Stimulated activated CD8-positive, alpha-beta memory T cell treated with anti-CD3 and anti-CD28 coated beads, Interleukin-12 subunit alpha, Interleukin-12 subunit beta, amount 100 ng/mL, for 4 hours (primary cell): ENCODE measurements at regions not wholly inside any gene's neighbourhood (a gene's known extent, or its start where the extent isn't known, plus 50 kb on each side); places are given as distances from the start of the nearest gene placed in this dataset.
"Not testable (repeated sequence)": the region's sequence is repeated elsewhere in the genome, so short reads cannot be mapped to it uniquely, and the experiment has no call there.

Experiments used
- DNase-seq: peaks from one replicate; pipeline ENCODE4 v3.0.0-alpha.2; 2020; ENCODE audit warnings: low read depth

GRCh38 chr3:17833786-17834559 is 91.5 kb upstream of the TBC1D5 start:
- DNase-seq, result no peak

DNA sequence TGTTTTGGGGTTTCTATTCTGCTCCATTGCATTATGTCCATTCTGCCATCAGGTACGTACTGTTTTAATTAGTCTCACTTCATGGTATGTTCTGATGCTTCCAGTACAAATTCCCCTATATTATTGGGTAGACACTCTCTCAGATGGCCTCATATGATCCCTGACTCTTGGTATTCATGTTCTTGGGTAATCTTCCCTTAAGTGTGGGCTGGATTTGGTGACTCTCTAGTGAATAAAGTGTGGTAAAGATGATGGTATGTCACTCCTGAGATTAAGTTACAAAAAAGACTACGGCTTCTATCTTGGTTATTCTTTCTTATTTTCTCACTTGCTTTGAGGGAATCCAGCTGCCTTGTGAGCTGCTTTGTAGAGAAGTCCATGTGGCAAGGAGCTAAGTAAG is 89.6 kb upstream of the TBC1D5 start:
- DNase-seq, result no peak

- no peak for DNase-seq
These were observed 88.9 kb upstream of the TBC1D5 start for GRCh38 chr3:17831366-17831765.

GRCh38 chr3:17830788-17831187 is 88.4 kb upstream of the TBC1D5 start:
- no peak for DNase-seq

DNA sequence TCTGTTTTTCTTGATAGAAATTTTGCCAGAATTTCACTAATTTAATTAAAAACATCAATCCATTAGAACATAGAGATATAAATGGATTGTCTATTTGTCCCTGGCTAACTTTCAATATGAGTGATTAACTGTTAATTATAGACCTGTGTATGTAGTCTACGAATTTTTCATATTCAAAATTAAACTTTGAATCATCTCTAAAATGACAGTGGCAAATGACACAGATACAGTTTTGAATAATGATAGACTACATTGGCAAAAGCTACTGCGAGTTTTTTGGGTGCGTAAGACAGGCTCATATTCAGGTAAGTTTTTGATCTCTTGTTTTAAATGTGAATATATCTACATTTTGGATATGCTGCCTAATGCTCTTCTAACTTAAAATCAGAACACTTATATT is 86.0 kb upstream of the TBC1D5 start:
- no peak for DNase-seq

DNA sequence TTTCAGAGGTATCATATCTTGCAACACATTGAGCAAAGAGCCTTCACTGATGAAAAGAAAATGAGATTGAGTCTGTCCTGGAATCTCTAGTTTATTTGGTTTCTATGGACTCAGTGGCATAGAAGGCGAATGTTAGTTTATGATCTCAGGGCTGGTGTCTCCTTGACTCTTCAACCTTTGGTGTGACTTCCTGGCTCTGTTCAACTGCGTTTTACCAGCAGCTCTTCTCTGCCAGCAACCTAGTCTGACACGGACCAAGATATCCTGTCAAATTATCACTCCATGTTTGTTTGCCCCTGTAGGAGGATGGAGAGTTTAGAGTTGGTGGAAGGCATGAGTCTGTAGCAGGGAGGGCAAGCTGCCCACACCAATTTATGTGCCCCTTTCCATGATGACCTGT is 82.9 kb upstream of the TBC1D5 start:
- DNase-seq, result no peak

DNA sequence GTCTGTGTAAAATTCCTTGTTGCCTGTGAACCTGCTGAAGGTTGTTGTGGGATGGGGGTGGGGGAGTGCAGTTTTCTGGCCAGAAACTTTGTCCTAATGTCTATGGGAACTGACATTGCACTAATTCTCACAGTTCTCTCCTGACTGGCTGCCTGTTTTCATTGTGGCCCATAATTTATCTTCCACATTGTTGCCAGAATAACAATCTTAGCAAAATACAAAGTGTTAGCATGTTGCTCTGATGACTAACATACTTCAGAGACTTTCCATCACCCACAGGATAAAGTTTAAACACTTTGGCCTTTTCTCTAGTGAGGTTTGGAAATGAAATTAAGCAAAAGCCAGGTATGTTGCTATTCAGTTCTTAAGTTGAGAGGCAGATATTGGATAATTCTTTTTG is 81.4 kb upstream of the TBC1D5 start:
- DNase-seq, result no peak

GRCh38 chr3:17823036-17823435 is 80.6 kb upstream of the TBC1D5 start:
- DNase-seq, result no peak

DNA sequence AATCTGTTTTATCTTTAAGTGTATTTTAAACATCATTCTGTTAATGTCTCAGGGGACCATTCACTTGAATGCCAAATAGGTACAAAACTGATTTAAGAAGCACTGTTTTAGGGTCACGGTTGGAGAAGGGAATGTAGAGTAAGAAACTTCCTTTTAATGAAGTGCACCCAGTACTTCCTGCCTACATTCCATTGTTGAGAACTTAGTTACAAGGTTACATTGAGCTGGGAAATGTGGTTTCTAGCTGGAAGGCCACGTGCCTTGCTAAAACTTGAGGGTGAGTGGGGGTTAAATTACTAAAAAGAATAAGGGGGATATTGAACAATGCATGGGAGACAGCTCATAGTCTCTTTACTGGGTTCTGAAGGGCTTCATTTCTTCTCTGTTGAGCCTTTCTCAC is 78.3 kb upstream of the TBC1D5 start:
- no peak for DNase-seq

GRCh38 chr3:17820275-17820674 is 77.8 kb upstream of the TBC1D5 start:
- DNase-seq, result no peak

DNA sequence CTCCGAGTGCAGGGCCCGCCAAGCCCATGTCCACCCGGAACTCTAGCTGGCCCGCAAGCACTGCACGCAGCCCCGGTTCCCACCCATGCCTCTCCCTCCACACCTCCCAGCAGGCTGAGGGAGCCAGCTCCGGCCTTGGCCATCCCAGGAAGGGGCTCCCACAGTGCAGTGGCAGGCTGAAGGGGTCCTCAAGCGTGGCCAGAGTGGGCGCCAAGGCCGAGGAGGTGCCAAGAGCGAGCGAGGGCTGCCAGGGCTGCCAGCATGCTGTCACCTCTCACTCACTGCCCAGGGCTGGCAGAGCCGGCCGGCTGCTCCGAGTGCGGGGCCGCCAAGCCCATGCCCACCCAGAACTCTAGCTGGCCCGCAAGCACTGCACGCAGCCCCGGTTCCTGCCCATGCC is 75.5 kb upstream of the TBC1D5 start:
- DNase-seq, result not testable (repeated sequence)

DNA sequence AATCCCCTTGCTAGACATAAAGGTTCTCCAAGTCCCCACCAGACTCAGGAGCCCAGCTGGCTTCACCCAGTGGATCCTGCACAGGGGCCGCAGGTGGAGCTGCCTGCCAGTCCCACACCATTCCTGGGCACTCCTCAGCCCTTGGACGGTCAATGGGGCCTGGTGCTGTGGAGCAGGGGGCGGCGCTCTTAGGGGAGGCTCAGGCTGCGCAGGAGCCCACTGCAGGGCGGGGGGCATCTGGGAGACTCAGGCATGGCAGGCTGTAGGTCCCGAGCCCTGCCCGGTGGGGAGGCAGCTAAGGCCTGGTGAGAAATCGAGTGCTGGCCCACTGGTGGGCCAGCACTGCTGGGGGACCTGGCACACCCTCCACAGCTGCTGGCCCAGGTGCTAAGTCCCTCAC is 75.1 kb upstream of the TBC1D5 start:
- DNase-seq, result no peak

GRCh38 chr3:17816839-17817238 is 74.4 kb upstream of the TBC1D5 start:
- DNase-seq, result not testable (repeated sequence)

- not testable (repeated sequence) for DNase-seq
These were observed 69.9 kb upstream of the TBC1D5 start for GRCh38 chr3:17812328-17812727.

GRCh38 chr3:17811646-17812045 is 69.2 kb upstream of the TBC1D5 start:
- DNase-seq, result no peak

DNA sequence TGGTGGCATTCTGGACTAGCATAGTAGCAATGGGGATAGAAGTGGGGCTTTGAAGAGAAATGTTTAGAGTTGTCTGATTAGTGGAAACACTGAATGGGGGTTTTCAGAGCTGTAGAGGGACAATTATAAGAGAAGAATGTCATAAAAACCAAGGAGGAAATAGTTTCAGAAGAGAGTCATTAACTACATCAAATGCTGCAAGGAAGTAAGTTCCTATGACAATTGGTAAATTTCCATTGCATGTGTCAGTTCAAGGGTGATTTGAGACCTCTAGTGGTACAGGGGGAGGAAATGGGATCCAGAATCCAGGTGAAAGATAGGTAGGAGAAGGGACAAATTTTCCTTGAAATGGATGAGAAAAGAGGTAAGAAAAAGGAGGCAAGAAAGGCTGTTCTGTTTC is 68.3 kb upstream of the TBC1D5 start:
- DNase-seq, result no peak

DNA sequence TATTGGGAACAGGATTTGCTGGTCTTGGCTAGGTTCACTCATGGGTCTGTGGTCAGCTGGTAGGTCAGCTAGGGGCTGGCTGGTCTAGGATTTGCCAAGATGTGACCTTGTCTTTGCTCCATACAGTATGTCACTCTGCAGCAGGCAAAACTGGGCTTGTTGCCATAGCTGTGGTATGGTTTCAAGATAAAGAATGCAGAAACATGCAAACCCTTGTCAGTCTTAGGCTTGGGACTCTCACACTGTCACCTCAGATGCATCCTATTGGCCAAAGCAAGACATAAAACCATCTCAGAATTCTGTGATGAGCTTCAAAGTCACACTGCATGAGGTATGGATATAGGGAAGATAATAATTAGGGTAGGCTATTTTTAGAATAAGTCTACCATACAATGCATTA is 66.6 kb upstream of the TBC1D5 start:
- DNase-seq, result no peak

DNA sequence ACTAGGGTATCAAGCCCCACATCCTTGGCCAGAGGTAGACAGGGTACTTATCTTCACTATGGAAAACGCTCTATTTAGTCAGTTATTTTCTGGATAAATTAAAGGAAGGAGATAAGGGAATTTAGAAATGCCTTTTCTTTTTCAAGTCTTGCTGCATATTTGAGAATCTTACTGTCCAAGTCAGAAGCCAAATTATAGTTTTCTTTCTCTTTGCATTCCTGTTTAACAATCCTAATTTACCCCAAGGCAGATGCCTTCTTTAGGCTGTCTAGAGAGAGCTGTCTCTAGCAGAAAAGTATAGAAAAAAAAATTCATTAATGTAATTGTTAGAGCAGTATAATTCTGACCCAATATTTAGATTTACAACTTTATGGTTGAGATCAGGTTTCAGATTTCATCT is 64.4 kb upstream of the TBC1D5 start:
- DNase-seq, result no peak

DNA sequence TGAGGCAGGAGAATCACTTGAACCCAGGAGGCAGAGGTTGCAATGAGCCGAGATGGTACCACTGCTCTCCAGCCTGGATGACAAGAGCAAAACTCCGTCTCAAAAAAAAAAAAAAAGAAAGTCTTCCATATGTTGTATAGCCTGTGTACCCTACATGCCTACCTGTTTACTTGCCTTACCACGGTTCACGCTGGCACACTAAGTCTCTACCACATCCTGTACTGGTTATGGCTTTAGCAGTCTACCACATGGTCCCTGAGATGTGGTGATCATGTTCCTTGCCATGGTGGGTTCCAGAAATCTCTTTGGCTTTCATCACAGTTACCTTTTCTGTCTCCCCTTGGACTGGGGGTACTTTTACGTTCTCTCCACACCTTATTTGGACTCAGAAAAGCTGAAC is 63.8 kb upstream of the TBC1D5 start:
- DNase-seq, result no peak

DNA sequence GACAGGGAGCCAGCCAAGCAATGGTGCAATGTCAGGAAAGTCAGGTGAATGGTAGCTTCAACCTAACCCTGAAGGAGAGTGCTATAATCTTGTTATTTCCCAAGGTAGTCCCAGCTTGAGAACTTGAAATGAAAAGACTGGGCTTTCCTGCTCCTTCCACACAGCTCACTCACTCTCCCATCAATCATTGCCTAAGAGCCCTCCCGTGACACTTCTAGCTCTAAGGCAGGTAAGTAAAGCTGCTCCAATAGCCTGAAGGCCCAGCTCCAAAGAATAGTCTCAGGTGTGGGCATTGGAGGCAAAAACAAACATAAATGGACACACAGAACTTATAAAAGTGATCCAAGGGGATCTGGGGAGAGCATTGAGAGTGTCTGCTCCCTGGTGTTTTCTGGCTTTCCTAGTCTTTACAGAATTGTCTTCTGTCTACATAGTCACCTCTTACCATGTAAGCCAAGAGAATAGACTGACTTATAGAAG is 63.1 kb upstream of the TBC1D5 start:
- no peak for DNase-seq

GRCh38 chr3:17802950-17803349 is 60.5 kb upstream of the TBC1D5 start:
- no peak for DNase-seq

GRCh38 chr3:17801131-17801530 is 58.7 kb upstream of the TBC1D5 start:
- DNase-seq, result no peak

DNA sequence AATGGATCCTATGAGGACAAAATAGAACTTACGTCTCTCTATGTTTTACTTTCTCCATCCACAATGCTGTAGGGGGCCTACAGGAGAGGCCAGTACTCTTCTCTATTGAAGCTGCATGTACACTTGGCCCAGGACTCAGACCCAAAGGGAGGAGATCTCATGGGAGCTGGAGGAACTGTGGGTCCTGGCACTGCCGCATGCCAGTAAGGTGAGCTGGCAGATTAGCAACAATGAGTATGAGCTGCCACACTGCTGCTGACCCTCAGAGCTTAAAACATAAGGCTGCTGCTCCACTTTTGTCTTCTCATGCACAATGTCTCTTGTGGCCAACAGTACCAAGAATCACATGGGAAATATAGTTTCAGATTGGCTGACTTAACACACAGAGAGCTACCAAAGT is 57.8 kb upstream of the TBC1D5 start:
- DNase-seq, result no peak

DNA sequence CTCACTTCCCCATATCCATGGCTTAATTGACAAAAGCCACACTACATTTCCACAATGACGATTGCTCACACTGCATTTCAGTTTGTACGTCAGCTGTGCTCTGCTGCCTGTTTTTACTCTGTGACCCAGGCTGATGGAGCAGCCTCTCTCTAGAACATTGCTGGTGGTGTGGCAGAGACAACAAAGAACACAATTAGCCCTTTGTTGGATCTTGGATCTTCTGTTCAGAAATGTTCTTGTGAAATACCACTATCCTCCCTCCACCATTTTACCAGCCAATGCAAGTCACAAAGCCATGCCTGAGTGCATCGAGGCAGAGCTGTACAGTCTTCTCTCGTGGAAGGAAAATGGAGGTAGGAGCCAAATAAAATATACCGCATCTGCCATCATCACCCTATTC is 56.9 kb upstream of the TBC1D5 start:
- DNase-seq, result no peak
